Stimulated activated CD4-positive, alpha-beta T cell treated with anti-CD3 and anti-CD28 coated beads, TNF-alpha, amount 100 ng/mL, for 4 hours (primary cell): ENCODE measurements at regions not wholly inside any gene's neighbourhood (a gene's known extent, or its start where the extent isn't known, plus 50 kb on each side); places are given as distances from the start of the nearest gene placed in this dataset.
"Not testable (repeated sequence)": the region's sequence is repeated elsewhere in the genome, so short reads cannot be mapped to it uniquely, and the experiment has no call there.

Experiments
- DNase-seq, 3 experiments: peaks; one replicate each; pipeline ENCODE4 v3.0.0-alpha.2; 2020; ENCODE audit warnings: low read depth in 3 of 3

GRCh38 chr2:111316881-111317549 lies 196.3 kb downstream of the BCL2L11 start:
- not testable (repeated sequence) for DNase-seq

GRCh38 chr2:111319552-111319951 lies 198.8 kb downstream of the BCL2L11 start:
- not testable (repeated sequence) for DNase-seq

DNA sequence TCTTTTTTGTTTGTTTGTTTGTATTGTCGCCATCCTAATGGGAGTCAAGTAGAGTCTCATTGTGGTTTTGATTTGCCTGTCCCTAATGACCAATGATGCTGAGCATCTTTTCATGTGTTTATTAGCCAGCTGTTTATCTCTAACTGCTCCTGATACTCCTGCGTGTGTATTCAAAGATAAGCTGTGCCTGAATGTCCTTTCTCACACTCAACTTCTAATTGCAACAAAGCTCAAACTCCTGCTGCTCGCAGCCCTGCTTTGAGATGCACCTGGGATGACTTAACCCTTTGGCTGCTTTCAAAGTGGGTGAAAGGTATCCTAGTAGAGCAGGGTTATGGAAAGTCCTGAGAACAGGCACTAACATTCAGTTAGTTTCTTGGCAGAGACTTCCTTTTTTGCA lies 199.6 kb downstream of the BCL2L11 start:
- not testable (repeated sequence) for DNase-seq

- DNase-seq: not testable (repeated sequence)
Measured at GRCh38 chr2:111320965-111321364, 200.3 kb downstream of the BCL2L11 start.

DNA sequence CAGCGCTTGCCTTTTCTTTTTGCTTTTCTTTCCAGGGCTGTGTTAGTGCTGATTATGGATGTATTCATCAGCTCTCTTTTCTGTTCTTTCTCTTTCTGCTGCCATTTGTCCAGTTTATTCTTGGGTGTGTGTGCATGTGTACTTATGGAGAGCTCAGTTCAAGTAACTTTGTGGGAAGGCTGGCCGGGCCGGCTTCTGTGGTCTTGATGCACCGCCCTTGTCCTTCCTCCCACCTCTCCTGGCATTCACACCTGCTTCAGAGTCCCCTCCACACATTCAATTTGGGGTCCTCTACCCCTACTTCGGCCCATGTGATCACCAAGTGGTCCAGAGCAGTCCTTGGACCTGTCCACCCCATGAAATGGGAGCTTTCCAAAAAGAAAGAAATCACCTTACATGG lies 202.7 kb downstream of the BCL2L11 start:
- DNase-seq: not testable (repeated sequence)

DNA sequence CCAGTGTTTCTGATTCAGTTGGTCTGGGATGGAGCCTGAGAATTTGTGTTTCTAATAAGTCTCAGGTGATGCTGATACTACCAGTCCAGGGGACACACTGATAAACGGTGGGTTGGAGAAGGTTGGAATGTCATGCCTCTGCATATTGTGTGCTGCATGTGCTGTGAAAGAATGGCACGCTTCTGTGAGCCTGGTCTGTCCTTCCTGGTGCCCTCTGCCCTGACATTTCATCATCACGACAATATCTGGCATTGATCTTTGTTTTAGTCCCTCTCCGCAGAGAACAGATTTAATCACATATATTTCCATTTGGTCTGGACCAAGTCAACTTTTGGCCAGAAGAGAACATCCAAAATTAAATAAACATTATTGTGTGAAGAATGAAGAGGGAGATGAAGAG lies 207.0 kb downstream of the BCL2L11 start:
- not testable (repeated sequence) for DNase-seq

DNA sequence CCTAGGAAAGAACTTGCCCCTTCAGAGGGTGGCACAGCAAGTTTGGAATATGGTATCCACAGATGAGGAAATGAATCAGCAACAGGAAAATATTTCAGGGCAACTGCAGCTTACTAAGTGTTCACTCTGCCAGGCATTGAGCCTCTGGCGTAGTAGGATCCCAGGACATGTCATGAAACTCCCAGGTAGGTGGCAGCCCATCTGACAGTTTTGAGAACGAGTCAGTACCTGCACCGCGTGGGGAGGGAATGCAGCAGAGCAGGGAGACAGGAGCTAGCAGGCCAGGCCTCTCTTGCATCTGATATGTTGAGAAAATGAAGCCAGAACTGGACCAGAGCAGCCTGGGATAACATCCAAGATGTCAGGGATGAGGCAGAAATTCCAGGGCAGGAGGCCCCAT lies 208.6 kb downstream of the BCL2L11 start:
- DNase-seq: not testable (repeated sequence)

GRCh38 chr2:111331099-111331724 lies 210.5 kb downstream of the BCL2L11 start:
- not testable (repeated sequence) for DNase-seq

DNA sequence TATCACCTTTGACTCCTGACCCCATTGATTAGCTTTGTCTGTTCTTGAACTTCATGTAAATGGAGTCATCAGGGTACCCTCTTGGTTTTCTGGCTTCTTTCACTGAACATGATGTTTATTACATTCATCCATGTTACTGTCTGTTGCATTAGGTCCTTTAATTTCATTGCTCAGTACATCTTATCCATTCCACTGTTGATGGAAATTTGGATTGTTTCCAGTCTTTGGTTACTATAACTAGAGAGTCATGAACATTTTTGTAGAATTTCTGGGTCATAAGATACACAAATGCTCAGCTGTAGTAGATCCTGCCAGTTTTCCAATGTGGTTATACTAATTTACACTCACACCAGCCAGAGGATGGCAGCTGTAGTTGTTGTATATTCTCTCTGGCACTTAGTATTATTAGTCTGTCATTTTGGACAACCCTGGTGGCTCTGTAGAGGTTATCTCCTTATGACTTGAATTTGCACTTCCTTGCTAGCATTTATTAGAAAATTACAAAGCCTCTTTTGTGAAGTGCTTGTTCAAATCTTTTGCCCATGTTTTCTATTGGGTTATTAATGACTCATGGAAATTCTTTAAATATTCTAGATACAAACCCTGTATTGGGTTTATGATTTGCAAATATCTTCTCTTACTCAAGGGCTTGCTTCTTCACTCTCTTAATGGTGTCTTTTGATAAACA lies 214.7 kb downstream of the BCL2L11 start:
- DNase-seq: not testable (repeated sequence)

GRCh38 chr2:111338474-111338873 lies 217.8 kb downstream of the BCL2L11 start:
- not testable (repeated sequence) for DNase-seq

DNA sequence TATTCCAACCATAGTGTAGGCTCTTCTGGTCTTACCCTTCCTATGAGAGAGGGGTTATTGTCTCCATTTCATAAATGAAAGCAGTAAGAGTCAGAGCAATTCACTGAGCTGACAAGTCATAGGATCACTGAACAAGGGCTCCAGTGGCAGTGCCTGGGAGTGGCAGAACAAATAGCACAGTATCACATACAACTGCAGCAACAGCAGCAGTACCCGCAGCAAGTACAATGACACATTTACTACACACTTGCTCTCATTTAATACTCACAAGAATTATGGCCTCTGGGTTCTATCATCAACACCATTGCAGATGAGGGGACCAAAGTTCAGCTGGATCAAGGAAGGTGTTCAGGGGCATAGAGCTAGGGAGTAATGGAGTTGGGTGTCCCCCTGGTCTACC lies 218.8 kb downstream of the BCL2L11 start:
- DNase-seq: not testable (repeated sequence)

GRCh38 chr2:111344590-111344989 lies 223.9 kb downstream of the BCL2L11 start:
- not testable (repeated sequence) for DNase-seq

GRCh38 chr2:111345439-111345838 lies 224.7 kb downstream of the BCL2L11 start:
- DNase-seq: not testable (repeated sequence)

DNA sequence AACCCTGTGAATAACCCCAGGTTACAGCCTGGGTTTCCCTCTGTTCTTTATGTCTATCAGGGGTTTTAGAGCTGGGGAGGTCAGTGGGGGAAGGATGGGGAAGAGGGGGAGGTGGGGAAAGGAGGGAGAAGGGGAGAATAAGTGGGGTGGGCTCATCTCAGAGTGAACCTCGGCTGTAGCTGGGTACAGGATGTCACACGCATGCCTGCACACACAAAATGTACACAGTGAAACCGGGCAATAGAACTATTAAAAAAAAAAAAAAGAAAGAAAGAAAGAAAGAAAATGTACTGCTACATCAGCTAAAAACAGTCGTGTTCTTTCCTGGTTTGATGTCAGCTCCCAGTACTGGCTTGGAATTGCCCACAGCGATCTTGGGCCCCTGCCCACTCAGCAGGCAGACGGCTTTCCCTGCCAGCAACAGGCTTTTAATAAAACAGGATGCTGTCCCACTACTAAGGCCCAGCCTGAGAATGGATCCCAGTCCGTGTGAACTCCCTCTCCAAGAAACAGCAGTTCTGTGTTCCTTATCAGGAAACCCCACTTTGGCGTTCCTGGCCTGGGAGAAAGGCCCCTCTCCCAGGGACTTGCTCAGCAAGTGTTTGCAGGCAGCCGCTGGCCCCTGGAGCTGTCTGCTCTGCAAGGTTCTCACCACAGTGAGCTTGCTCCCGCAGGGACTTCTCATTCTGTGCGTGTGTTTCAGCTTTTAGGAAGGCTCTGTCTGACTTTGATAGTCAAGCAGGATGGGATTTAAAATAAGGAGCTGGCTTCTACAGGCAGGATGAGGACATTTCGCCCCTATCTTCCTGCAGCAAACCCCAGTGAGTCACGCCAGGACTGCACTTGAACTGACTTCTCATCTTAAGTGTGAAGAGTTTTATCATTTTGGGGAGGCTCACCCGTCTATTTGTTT lies 225.6 kb downstream of the BCL2L11 start:
- DNase-seq: not testable (repeated sequence)

- not testable (repeated sequence) for DNase-seq
Measured at GRCh38 chr2:111347695-111348094, 227.0 kb downstream of the BCL2L11 start.

DNA sequence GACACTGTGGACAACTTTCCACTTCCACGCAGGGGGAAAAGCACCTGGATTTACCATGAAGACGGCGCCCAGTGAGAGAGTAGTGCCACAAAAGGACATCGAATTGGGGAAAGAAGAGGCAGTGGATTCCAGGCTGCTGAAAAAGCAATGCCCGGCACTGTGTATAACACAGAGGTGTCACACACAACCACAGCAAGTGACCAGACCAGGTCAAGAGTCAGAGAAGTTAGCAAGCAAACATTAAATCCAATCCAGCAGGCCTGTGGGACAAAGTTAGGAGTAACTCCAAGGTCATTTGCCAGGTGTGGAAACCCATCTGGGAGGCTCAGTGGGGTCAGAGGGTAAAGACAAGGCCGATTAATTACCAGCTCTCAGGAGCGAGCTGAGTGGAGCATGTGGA lies 227.6 kb downstream of the BCL2L11 start:
- not testable (repeated sequence) for DNase-seq

DNA sequence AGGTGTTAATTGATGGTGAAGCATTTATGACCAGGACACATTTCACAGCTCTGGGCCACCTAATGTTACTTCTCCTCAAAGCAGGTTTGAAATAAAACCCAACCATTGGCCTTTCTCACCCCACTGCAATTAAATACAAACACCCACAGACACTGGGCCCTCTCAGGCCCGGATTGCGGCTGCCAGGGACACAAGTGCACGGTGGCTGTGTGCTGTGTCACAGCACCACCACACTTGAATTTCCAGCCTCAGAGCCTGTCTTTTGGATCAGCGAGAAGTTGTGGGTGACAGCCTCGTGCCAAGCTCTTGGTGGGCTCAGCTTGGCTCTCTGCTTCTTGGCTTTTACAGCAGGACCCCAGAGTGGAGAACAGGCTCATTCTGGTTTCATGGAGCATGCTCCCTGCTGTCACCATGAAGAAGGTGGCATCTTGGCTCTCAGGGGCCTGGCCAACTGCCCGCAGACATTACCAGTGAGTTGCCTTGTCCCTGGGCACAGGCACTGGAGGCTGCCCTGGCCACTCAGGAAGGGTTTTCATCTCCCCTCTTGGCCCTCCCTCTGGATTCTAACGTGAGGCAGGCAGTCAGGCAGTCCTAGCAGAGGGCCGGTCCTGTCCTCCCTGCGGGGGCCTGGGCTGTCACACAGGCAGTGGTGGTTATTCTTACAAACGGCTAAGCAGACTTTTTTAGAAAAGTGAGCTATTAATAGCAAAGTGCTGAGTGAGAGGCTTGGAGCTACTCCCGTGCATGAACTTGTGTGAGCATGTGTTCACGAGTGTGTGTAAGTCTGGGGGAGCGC lies 234.5 kb downstream of the BCL2L11 start:
- not testable (repeated sequence) for DNase-seq

- not testable (repeated sequence) for DNase-seq
Measured at GRCh38 chr2:111355823-111356511, 235.3 kb downstream of the BCL2L11 start.

- DNase-seq: not testable (repeated sequence)
Measured at GRCh38 chr2:111356512-111357031, 235.9 kb downstream of the BCL2L11 start.
